IPS-NIHi11 (cell line): ENCODE measurements at regions not wholly inside any gene's neighbourhood (a gene's known extent, or its start where the extent isn't known, plus 50 kb on each side); places are given as distances from the start of the nearest gene placed in this dataset.
A peak's percentile ranks its signal among the peaks of the same experiment; 100 is the strongest.

Source experiments
- DNase-seq: peaks from one replicate; pipeline ENCODE4 v3.0.0; 2012; ENCODE audit warnings: mixed read lengths, low spot score

GRCh38 chr18:11268741-11269233 lies 119.4 kb upstream of the PIEZO2 start:
- DNase-seq: no peak

GRCh38 chr18:11268153-11268552 lies 118.8 kb upstream of the PIEZO2 start:
- no peak for DNase-seq

- no peak for DNase-seq
Observed at GRCh38 chr18:11266781-11267480, 117.6 kb upstream of the PIEZO2 start.

GRCh38 chr18:11261486-11261885 lies 112.1 kb upstream of the PIEZO2 start:
- DNase-seq: no peak

- peak; percentile 67 for DNase-seq
Observed at GRCh38 chr18:11260961-11261461, 111.6 kb upstream of the PIEZO2 start.

GRCh38 chr18:11259469-11260150 lies 110.2 kb upstream of the PIEZO2 start:
- peak; percentile 14 for DNase-seq

GRCh38 chr18:11258039-11258610 lies 108.8 kb upstream of the PIEZO2 start:
- no peak for DNase-seq

GRCh38 chr18:11256251-11256650 lies 106.9 kb upstream of the PIEZO2 start:
- DNase-seq: no peak

- no peak for DNase-seq
Observed at GRCh38 chr18:11251891-11252270, 102.5 kb upstream of the PIEZO2 start.

GRCh38 chr18:11251229-11251890 lies 102.0 kb upstream of the PIEZO2 start:
- DNase-seq: no peak

- DNase-seq: no peak
Observed at GRCh38 chr18:11249391-11249790, 100.0 kb upstream of the PIEZO2 start.

- no peak for DNase-seq
Observed at GRCh38 chr18:11247381-11247970, 98.1 kb upstream of the PIEZO2 start.

GRCh38 chr18:11246495-11247300 lies 97.3 kb upstream of the PIEZO2 start:
- no peak for DNase-seq

- DNase-seq: no peak
Observed at GRCh38 chr18:11245879-11246278, 96.5 kb upstream of the PIEZO2 start.

GRCh38 chr18:11237484-11237883 lies 88.1 kb upstream of the PIEZO2 start:
- no peak for DNase-seq

- DNase-seq: no peak
Observed at GRCh38 chr18:11237066-11237465, 87.7 kb upstream of the PIEZO2 start.

GRCh38 chr18:11224153-11224552 lies 74.8 kb upstream of the PIEZO2 start:
- no peak for DNase-seq

GRCh38 chr18:11219571-11219970 lies 70.2 kb upstream of the PIEZO2 start:
- no peak for DNase-seq

- no peak for DNase-seq
Observed at GRCh38 chr18:11215216-11215615, 65.8 kb upstream of the PIEZO2 start.

- DNase-seq: no peak
Observed at GRCh38 chr18:11204020-11204419, 54.7 kb upstream of the PIEZO2 start.

GRCh38 chr18:11199477-11199876 lies 50.1 kb upstream of the PIEZO2 start:
- DNase-seq: no peak
